ENCODE measurements at regions not wholly inside any gene's neighbourhood (a gene's known extent, or its start where the extent isn't known, plus 50 kb on each side); places are given as distances from the start of the nearest gene placed in this dataset.

- Histone ChIP-seq H3K27me3 (ENCODE audit: control insufficient read depth in 2 of 2, insufficient read depth in 2 of 2, low read length in 2 of 2) (no peaks in the 10 kb centered on the region), H3K4me2 (ENCODE audit: insufficient read depth, low read length) (no peak overlapping the region), H3K9me3 (replicated peaks; ENCODE audit: control insufficient read depth, insufficient read depth, low read length) (no peaks in the 10 kb centered on the region), H4K20me1 (replicated peaks; ENCODE audit: control insufficient read depth, extremely low read depth, insufficient read depth, low read length) (no peaks in the 10 kb centered on the region), H3K36me3 (ENCODE audit: control insufficient read depth in 2 of 2, extremely low read depth in 1 of 2, insufficient read depth in 2 of 2, low read length in 2 of 2) (no peaks in the 10 kb centered on the region), H3K4me1 (ENCODE audit: control insufficient read depth, extremely low read depth, insufficient read depth, low read length) (no peaks in the 10 kb centered on the region), H3K79me2 (ENCODE audit: control insufficient read depth, insufficient read depth, low read length) (no peaks in the 10 kb centered on the region), H3K27ac (ENCODE audit: insufficient read depth, low read depth, low read length) (no peak overlapping the region), H3K4me3 (replicated peaks in 1 of 3; ENCODE audit: insufficient read depth in 1 of 3, low read depth in 1 of 3, low read length in 3 of 3) (no peak overlapping the region), H2AFZ (ENCODE audit: low read depth, low read length) (no peak overlapping the region), H3K9me1 (replicated peaks; ENCODE audit: control insufficient read depth, extremely low read depth, insufficient read depth, low read length) (no peaks in the 10 kb centered on the region), H3K9ac (replicated peaks; ENCODE audit: extremely low read depth, insufficient read depth, low read length) (no peak overlapping the region)
- BruUV-seq (replicated peaks): no TSS peak
- DNase-seq (ENCODE audit: low read depth, low spot score) (no peak), FAIRE-seq (no peak)
- TF ChIP-seq POLR2A (IDR thresholded peaks at IDR 0.05; ENCODE audit: low read depth, low read length) (no peak), GATA2 (IDR thresholded peaks at IDR 0.05; ENCODE audit: insufficient read depth, insufficient read length, low read depth, low read length) (no peak), POLR2AphosphoS5 (IDR thresholded peaks at IDR 0.05; ENCODE audit: insufficient read depth, low read depth, low read length) (no peak), EZH2 (IDR thresholded peaks at IDR 0.05; ENCODE audit: borderline replicate concordance, low read depth, low read length, severe bottlenecking) (no peak), MYC (IDR thresholded peaks at IDR 0.05; ENCODE audit: low read depth, low read length) (no peak), FOS (IDR thresholded peaks at IDR 0.05; ENCODE audit: borderline replicate concordance, insufficient read depth, low read length) (no peak), CTCF (IDR thresholded peaks at IDR 0.05; ENCODE audit: extremely low read depth in 1 of 2, insufficient read depth in 1 of 2, low read depth in 1 of 2, low read length in 2 of 2) (no peak), JUN (IDR thresholded peaks at IDR 0.05; ENCODE audit: borderline replicate concordance, insufficient read depth, insufficient read length, low read depth) (no peak)
- TF ChIP-seq, protein P1, sequence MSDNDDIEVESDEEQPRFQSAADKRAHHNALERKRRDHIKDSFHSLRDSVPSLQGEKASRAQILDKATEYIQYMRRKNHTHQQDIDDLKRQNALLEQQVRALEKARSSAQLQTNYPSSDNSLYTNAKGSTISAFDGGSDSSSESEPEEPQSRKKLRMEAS (IDR thresholded peaks at IDR 0.05; ENCODE audit: insufficient read depth, insufficient read length): no peak
- POLR2A ChIA-PET: no interaction called here
- CTCF ChIA-PET: no interaction called here
- dilution Hi-C loops (cut with MboI; ENCODE audit: extremely low pct_ligation_motif_present, low sequenced_read_pairs) (no loop called here), intact Hi-C loops (cut with micrococcal nuclease) (no loop called here)
These were observed 325.4 kb upstream of the NPVF start for GRCh38 chr7:25553580-25554291.
